Ishikawa (cell line): ENCODE measurements at regions not wholly inside any gene's neighbourhood (a gene's known extent, or its start where the extent isn't known, plus 50 kb on each side); places are given as distances from the start of the nearest gene placed in this dataset.

Experiments used
- CEBPB ChIP-seq: IDR thresholded peaks from 2 replicates; pipeline ENCODE4 v1.6.1; 2012
- CREB1 ChIP-seq: IDR thresholded peaks from 2 replicates; pipeline ENCODE4 v1.6.1; 2012; ENCODE audit warnings: low read depth
- EGR1 ChIP-seq: IDR thresholded peaks from 2 replicates; pipeline ENCODE4 v1.6.1; 2012
- EP300 ChIP-seq: IDR thresholded peaks from 2 replicates; pipeline ENCODE4 v1.6.1; 2012; ENCODE audit warnings: borderline replicate concordance
- FOXM1 ChIP-seq: IDR thresholded peaks from 2 replicates; pipeline ENCODE4 v1.6.1; 2012; ENCODE audit warnings: low read depth, borderline replicate concordance
- MAX ChIP-seq: IDR thresholded peaks from 2 replicates; pipeline ENCODE4 v1.6.1; 2012
- NFIC ChIP-seq: IDR thresholded peaks from 2 replicates; pipeline ENCODE4 v1.6.1; 2012
- RAD21 ChIP-seq: IDR thresholded peaks from 2 replicates; pipeline ENCODE4 v1.6.1; 2012; ENCODE audit warnings: low read depth
- REST ChIP-seq: IDR thresholded peaks from 2 replicates; pipeline ENCODE4 v1.6.1; 2012; ENCODE audit warnings: low read depth, mild to moderate bottlenecking
- TAF1 ChIP-seq: IDR thresholded peaks from 2 replicates; pipeline ENCODE4 v1.6.1; 2012; ENCODE audit warnings: low read depth, mild to moderate bottlenecking
- TCF12 ChIP-seq: IDR thresholded peaks from 2 replicates; pipeline ENCODE4 v1.6.1; 2012; ENCODE audit warnings: low read depth
- TEAD4 ChIP-seq: IDR thresholded peaks from 2 replicates; pipeline ENCODE4 v1.6.1; 2012
- USF1 ChIP-seq: IDR thresholded peaks from 2 replicates; pipeline ENCODE4 v1.6.1; 2012
- YY1 ChIP-seq: IDR thresholded peaks from 2 replicates; pipeline ENCODE4 v1.6.1; 2012; ENCODE audit warnings: low read depth
- ZBTB7A ChIP-seq: IDR thresholded peaks from 2 replicates; pipeline ENCODE4 v1.6.1; 2012; ENCODE audit warnings: low read depth

GRCh38 chr14:101705733-101706508, 55.6 kb upstream of the PPP2R5C start:
- TF ChIP-seq TAF1 (no peak), EP300 (no peak), TCF12 (no peak)

GRCh38 chr14:101706509-101707067, 54.9 kb upstream of the PPP2R5C start:
- TF ChIP-seq MAX (no peak), TCF12 (no peak), RAD21 (no peak), EP300 (no peak), TEAD4 (no peak), CREB1 (no peak), NFIC (no peak), ZBTB7A (no peak), REST (no peak), YY1 (no peak), USF1 (no peak)

- 0 out of 2 replicates have a peak, but pooled peaks have one; percentile 37 for TF ChIP-seq ZBTB7A
- TF ChIP-seq TEAD4: no peak
- TF ChIP-seq RAD21: peak; percentile 96
Observed at GRCh38 chr14:101707068-101707842, 54.3 kb upstream of the PPP2R5C start.

GRCh38 chr14:101707863-101708620, 53.5 kb upstream of the PPP2R5C start:
- TF ChIP-seq RAD21 (no peak), CREB1 (no peak), YY1 (no peak), ZBTB7A (no peak), TAF1 (no peak), USF1 (no peak), MAX (no peak), TEAD4 (no peak), FOXM1 (no peak), EP300 (no peak), REST (no peak), CEBPB (no peak)

GRCh38 chr14:101708853-101709532, 52.5 kb upstream of the PPP2R5C start:
- no peak for TF ChIP-seq RAD21
- no peak for TF ChIP-seq EGR1
- no peak for TF ChIP-seq CREB1
- no peak for TF ChIP-seq ZBTB7A
- no peak for TF ChIP-seq TEAD4
